ENCODE measurements at regions not wholly inside any gene's neighbourhood (a gene's known extent, or its start where the extent isn't known, plus 50 kb on each side); places are given as distances from the start of the nearest gene placed in this dataset.
"Not testable (repeated sequence)": the region's sequence is repeated elsewhere in the genome, so short reads cannot be mapped to it uniquely, and the experiment has no call there.

DNA sequence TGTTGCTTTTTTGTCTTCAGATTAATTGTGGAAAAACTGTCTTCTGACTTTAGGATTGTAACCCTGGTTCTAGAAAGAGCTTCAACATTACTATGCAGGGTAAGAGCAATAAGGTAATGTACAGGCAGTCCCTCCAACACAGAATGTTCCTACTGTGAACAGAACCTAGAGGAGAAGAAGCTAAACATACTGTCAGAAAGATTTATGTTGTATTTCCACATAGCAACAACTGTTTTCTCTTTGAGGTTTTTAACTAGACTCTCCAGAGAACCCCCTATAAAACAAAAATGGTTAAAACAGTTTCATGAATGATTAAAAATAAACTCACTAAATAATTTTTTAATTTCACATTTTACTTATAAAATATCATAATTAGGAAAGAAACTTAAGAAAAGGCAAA is 64.3 kb upstream of the NAA35 start:
- intact Hi-C loops (cut with DNase I): no loop called here
- no peak for DNase-seq (ENCODE audit: low spot score)

DNA sequence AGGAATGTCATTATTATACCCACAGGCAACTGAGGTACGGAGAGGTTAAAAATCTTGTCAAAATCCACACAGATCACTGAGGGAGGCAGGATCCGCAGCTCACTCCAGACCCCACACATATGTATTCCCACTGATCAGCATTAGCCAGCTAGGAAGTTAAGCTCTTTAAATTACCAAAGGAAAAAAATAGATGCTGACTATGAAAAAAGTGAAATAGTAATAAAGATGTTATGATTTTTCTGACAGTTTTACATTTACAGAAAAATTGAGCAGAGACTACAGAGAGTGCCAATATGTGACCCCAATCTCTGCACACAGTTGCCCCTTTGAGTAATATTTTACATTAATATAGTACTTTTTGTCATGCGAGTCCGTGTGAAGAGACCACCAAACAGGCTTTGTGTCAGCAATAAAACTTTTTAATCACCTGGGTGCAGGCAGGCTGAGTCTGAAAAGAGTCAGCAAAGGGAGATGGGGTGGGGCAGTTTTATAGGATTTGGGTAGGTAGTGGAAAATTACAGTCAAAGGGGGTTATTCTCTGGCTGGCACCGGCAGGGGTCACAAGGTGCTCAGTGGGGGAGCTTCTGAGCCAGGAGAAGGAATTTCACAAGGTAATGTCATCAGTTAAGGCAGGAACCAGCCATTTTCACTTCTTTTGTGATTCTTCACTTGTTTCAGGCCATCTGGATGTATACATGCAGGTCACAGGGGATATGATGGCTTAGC is 61.9 kb upstream of the NAA35 start:
- intact Hi-C loops (cut with DNase I); DNase-seq (ENCODE audit: low spot score): not testable (repeated sequence)

DNA sequence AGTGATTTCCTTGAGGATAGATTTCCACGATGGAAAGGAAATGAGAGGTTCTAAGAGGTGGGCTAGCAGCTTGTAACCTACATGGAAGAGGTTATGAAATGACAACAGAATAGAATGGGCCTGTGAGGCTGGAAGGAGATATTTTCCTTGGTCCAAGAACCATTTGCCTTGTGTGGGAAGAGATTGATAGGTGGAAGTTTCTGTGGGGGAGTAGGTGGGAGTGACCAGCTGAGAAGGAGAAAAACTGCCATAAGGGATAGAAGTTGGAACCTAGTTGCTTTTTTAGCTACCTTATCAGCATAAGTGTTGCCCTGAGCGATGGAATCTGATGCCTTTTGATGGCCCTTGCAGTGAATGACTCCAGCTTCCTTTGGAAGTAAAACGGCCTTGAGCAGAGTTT is 60.4 kb upstream of the NAA35 start:
- DNase-seq (ENCODE audit: low spot score); intact Hi-C loops (cut with DNase I): not testable (repeated sequence)

DNA sequence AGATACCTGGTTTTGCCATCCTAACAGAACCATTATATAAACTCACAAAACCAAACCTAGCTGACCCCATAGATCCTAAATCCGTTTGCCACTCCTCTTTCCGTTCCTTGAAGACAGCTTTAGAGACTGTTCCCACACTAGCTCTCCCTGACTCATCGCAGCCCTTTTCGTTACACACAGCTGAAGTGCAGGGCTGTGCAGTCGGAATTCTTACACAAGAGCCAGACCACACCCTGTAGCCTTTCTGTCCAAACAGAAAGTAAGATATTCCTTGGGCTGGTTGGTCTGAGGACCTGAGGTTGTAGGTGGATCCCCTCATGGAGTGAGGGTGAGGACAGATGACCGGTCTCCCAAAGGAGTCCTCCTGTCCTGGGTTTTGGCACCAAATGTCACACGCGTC is 56.7 kb upstream of the NAA35 start:
- DNase-seq (ENCODE audit: low spot score): no peak
- intact Hi-C loops (cut with DNase I): no loop called here

DNA sequence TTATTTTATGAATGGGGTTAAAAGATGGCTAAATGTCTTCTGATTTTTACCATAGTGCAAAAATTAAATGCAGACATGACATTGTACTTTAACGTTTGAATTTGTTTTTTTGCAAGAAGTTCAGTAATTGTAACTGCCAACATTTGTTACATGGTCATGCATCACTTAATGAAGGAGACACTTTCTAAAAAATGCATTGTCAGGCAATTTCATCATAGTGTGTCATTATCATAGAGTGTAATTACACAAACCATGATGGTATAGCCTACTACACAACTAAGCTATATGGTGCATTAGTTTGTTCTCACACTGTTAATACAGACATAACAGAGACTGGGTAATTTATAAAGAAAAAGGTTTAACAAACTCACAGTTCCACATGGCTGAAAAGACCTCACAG is 50.0 kb upstream of the NAA35 start:
- no peak for DNase-seq (ENCODE audit: low spot score)
- intact Hi-C loops (cut with DNase I): no loop called here
